C4-2B (cell line): ENCODE measurements at regions not wholly inside any gene's neighbourhood (a gene's known extent, or its start where the extent isn't known, plus 50 kb on each side); places are given as distances from the start of the nearest gene placed in this dataset.

Experiments
- H3K27ac ChIP-seq: fragments of 450-650 bp; 2 replicates; pipeline ENCODE4 v1.5.1; 2017
- CTCF ChIP-seq: fragments of 450-650 bp; conservative IDR thresholded peaks from 2 replicates; pipeline ENCODE4 v1.5.1; 2017; ENCODE audit warnings: mild to moderate bottlenecking
- ZFX ChIP-seq: fragments of 450-650 bp; IDR thresholded peaks from 2 replicates; pipeline ENCODE4 v1.6.1; 2017

- no peak overlapping the region for H3K27ac ChIP-seq
- TF ChIP-seq ZFX (no peak), CTCF (no peak)
Measured at GRCh38 chr7:46902463-46902862, 679.4 kb downstream of the TNS3 start.

GRCh38 chr7:46900312-46901263 lies 681.3 kb downstream of the TNS3 start:
- no peak overlapping the region for H3K27ac ChIP-seq
- no peak for TF ChIP-seq ZFX
- TF ChIP-seq CTCF, result no peak

GRCh38 chr7:46897381-46897780 lies 684.5 kb downstream of the TNS3 start:
- H3K27ac ChIP-seq, result no peak overlapping the region
- TF ChIP-seq ZFX, result no peak
- no peak for TF ChIP-seq CTCF

DNA sequence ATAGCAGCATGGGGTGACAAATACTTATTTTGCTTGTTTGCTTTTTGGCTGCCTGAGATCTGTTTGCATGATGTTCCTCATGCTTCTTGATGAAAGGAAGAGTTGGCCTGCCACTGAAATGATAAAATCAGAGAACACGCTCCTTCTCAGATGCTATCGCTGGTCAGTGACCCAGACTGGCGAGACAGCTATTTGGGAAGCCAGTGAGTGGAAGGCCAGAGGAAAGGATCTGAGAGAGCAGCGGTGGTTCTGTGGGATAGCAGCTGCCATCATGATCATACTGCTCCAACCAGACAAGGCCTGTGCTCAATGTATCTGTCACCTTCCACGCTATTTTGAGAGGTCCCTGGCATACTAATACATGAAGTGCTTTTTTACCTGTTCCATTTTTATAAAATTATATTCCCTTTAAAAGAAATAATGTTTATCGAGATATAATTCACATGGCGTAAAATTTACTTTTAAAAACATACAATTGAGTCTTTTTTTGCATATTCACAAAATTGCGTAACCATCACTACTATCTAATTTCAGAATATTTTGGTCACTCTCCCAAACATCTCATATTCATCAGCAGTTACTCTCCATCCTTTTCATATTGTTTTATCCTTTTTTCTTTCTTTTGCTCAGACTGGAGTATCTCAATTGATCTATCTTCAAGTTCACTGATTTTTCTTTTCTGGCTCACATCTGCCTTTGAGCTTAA lies 695.1 kb downstream of the TNS3 start:
- TF ChIP-seq ZFX, result no peak
- TF ChIP-seq CTCF, result no peak
- H3K27ac ChIP-seq, result peak overlapping the region; percentile 54; the same call in 1 of the 2 replicates

- TF ChIP-seq CTCF (no peak), ZFX (no peak)
- H3K27ac ChIP-seq, result peak overlapping the region; percentile 30; the same call in 1 of the 2 replicates
Measured at GRCh38 chr7:46885167-46885566, 696.7 kb downstream of the TNS3 start.

- H3K27ac ChIP-seq, result no peak overlapping the region
- TF ChIP-seq ZFX, result no peak
- TF ChIP-seq CTCF, result no peak
Measured at GRCh38 chr7:46881507-46882127, 700.3 kb downstream of the TNS3 start.
